OCI-LY1 (cell line): ENCODE measurements at regions not wholly inside any gene's neighbourhood (a gene's known extent, or its start where the extent isn't known, plus 50 kb on each side); places are given as distances from the start of the nearest gene placed in this dataset.

Experiments used
- EZH2 ChIP-seq: fragments of 200-600 bp; sonication (generic), shearing (Covaris generic); IDR thresholded peaks from 2 replicates; pipeline ENCODE4 v1.8.0; 2017; ENCODE audit warnings: borderline replicate concordance, mixed run types, mild to moderate bottlenecking, antibody characterized with exemption, low read length, moderate library complexity, mixed read lengths
- TF ChIP-seq, protein P1 (sequence below): fragments of 200-600 bp; sonication (generic), shearing (Covaris generic); IDR thresholded peaks from 2 replicates; pipeline ENCODE4 v1.5.1; 2017; ENCODE audit warnings: mild to moderate bottlenecking, antibody characterized with exemption, low read length, moderate library complexity, mixed read lengths

DNA sequence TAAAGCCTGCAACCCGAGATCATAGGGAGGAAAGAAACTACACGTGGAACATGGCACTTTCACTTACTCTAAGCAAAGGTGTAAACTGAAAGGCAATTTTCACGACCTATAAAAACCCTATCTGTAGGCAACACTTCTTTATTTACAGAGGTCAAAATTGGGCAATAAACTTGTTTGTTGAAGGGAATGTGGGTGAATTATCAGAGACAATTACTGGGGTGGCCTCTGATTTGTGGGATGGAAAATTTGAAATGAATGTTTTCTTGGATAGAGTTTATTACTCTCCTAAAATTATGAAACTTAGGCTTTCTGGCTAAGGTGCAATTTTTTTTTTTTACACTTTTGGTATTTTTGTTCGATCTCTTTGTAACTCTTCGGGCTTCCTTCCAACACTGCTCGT, 734.1 kb upstream of the TENM3 start:
- TF ChIP-seq, protein P1, sequence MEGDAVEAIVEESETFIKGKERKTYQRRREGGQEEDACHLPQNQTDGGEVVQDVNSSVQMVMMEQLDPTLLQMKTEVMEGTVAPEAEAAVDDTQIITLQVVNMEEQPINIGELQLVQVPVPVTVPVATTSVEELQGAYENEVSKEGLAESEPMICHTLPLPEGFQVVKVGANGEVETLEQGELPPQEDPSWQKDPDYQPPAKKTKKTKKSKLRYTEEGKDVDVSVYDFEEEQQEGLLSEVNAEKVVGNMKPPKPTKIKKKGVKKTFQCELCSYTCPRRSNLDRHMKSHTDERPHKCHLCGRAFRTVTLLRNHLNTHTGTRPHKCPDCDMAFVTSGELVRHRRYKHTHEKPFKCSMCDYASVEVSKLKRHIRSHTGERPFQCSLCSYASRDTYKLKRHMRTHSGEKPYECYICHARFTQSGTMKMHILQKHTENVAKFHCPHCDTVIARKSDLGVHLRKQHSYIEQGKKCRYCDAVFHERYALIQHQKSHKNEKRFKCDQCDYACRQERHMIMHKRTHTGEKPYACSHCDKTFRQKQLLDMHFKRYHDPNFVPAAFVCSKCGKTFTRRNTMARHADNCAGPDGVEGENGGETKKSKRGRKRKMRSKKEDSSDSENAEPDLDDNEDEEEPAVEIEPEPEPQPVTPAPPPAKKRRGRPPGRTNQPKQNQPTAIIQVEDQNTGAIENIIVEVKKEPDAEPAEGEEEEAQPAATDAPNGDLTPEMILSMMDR: no peak
- no peak for TF ChIP-seq EZH2
